ENCODE measurements at regions not wholly inside any gene's neighbourhood (a gene's known extent, or its start where the extent isn't known, plus 50 kb on each side); places are given as distances from the start of the nearest gene placed in this dataset.

- TF ChIP-seq PML (IDR thresholded peaks at IDR 0.05; ENCODE audit: low read length): no peak
- no peak for TF ChIP-seq NRF1 (conservative IDR thresholded peaks at IDR 0.05; ENCODE audit: low read depth, low read length)
- no peak for TF ChIP-seq IKZF2 (IDR thresholded peaks at IDR 0.05)
- TF ChIP-seq, protein P1, sequence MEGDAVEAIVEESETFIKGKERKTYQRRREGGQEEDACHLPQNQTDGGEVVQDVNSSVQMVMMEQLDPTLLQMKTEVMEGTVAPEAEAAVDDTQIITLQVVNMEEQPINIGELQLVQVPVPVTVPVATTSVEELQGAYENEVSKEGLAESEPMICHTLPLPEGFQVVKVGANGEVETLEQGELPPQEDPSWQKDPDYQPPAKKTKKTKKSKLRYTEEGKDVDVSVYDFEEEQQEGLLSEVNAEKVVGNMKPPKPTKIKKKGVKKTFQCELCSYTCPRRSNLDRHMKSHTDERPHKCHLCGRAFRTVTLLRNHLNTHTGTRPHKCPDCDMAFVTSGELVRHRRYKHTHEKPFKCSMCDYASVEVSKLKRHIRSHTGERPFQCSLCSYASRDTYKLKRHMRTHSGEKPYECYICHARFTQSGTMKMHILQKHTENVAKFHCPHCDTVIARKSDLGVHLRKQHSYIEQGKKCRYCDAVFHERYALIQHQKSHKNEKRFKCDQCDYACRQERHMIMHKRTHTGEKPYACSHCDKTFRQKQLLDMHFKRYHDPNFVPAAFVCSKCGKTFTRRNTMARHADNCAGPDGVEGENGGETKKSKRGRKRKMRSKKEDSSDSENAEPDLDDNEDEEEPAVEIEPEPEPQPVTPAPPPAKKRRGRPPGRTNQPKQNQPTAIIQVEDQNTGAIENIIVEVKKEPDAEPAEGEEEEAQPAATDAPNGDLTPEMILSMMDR (IDR thresholded peaks at IDR 0.05 in 2 of 3, conservative IDR thresholded peaks at IDR 0.05 in 1 of 3; ENCODE audit: control insufficient read depth in 2 of 3, extremely low read depth in 1 of 3, insufficient read depth in 1 of 3, low read depth in 3 of 3, low read length in 3 of 3): no peak
- TF ChIP-seq POLR2A (IDR thresholded peaks at IDR 0.05; ENCODE audit: low read depth, low read length): no peak
- TF ChIP-seq POLR2AphosphoS5 (IDR thresholded peaks at IDR 0.05; ENCODE audit: low read length): no peak
- no peak for TF ChIP-seq FOXM1 (IDR thresholded peaks at IDR 0.05; ENCODE audit: low read depth, low read length)
- no peak for TF ChIP-seq MAX (IDR thresholded peaks at IDR 0.05; ENCODE audit: low read depth, low read length)
- TF ChIP-seq, protein P2, sequence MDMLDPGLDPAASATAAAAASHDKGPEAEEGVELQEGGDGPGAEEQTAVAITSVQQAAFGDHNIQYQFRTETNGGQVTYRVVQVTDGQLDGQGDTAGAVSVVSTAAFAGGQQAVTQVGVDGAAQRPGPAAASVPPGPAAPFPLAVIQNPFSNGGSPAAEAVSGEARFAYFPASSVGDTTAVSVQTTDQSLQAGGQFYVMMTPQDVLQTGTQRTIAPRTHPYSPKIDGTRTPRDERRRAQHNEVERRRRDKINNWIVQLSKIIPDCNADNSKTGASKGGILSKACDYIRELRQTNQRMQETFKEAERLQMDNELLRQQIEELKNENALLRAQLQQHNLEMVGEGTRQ (IDR thresholded peaks at IDR 0.05; ENCODE audit: borderline replicate concordance, low read depth, low read length): no peak
- no peak for TF ChIP-seq REST (IDR thresholded peaks at IDR 0.05; ENCODE audit: low read depth, low read length)
- no peak for TF ChIP-seq CEBPB (IDR thresholded peaks at IDR 0.05; ENCODE audit: borderline replicate concordance in 1 of 2, low read depth in 2 of 2, low read length in 2 of 2)
- TF ChIP-seq MEF2A (IDR thresholded peaks at IDR 0.05; ENCODE audit: insufficient read depth, low read depth, low read length): no peak
- TF ChIP-seq, protein P3, sequence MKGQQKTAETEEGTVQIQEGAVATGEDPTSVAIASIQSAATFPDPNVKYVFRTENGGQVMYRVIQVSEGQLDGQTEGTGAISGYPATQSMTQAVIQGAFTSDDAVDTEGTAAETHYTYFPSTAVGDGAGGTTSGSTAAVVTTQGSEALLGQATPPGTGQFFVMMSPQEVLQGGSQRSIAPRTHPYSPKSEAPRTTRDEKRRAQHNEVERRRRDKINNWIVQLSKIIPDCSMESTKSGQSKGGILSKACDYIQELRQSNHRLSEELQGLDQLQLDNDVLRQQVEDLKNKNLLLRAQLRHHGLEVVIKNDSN (IDR thresholded peaks at IDR 0.05; ENCODE audit: borderline replicate concordance, extremely low read length, insufficient read depth, low read depth, low read length): no peak
- TF ChIP-seq ATF2 (IDR thresholded peaks at IDR 0.05; ENCODE audit: low read length): no peak
Observed at GRCh38 chr9:744790-745484, 96.6 kb upstream of the DMRT1 start.

Measured in GM12878 (cell line).